HepG2 (cell line): ENCODE measurements at regions not wholly inside any gene's neighbourhood (a gene's known extent, or its start where the extent isn't known, plus 50 kb on each side); places are given as distances from the start of the nearest gene placed in this dataset.

Experiments
- ATAC-seq: fragments of 200-7000 bp; cut with Tn5 transposase; 3 replicates; pipeline ENCODE4 v1.9.1; 2020; ENCODE audit warnings: mild to moderate bottlenecking, moderate library complexity
- BruUV-seq: library from RNA; stranded (reverse); fragments of 400-500 nt; replicated peaks from 2 replicates; lab custom pipeline; 2021; lab: Mats Ljungman, UMichigan
- CTCF ChIA-PET: fragments of 300-600 bp; formaldehyde crosslinking; extraction: SDS; loops from one replicate; lab custom pipeline; 2021; ENCODE audit warnings: low total read pairs, inconsistent platforms, low intra/inter-chr PET ratio; lab: Yijun Ruan, JAX
- POLR2A ChIA-PET: fragments of 350-600 bp; sonication (Branson Sonifier 250); formaldehyde crosslinking; loops from one replicate; lab custom pipeline; 2020; ENCODE audit warnings: antibody characterized with exemption, inconsistent platforms; lab: Yijun Ruan, JAX
- DNase-seq: peaks from one replicate; pipeline ENCODE4 v3.0.0-alpha.2; 2015; ENCODE audit warnings: low spot score
- FAIRE-seq: peaks from 3 replicates; lab custom pipeline; 2011; peaks lifted over from hg19 to GRCh38; lab: Jason Lieb, UNC
- H2AFZ ChIP-seq: one replicate; pipeline ENCODE4 v1.6.1; 2011; ENCODE audit warnings: low read length, inconsistent platforms
- H3K27ac ChIP-seq: fragments of 300-600 bp; 3 replicates; pipeline ENCODE4 v1.8.0; 2011; ENCODE audit warnings: mixed run types, mild to moderate bottlenecking, mixed read lengths, low read length, inconsistent platforms; ENCODE audit not compliant: insufficient read depth; ENCODE audit errors: extremely low read length
- H3K27me3 ChIP-seq, 2 experiments: fragments of 200-600 bp in 1 of 2; 2 replicates in 1 of 2; 3 replicates in 1 of 2; pipeline versions ENCODE4 v1.6.0 to v1.8.0; 2011; ENCODE audit warnings: low read length in 2 of 2, mild to moderate bottlenecking in 2 of 2, moderate library complexity in 2 of 2, inconsistent platforms in 1 of 2; ENCODE audit not compliant: insufficient read depth in 2 of 2, control insufficient read depth in 1 of 2
- H3K36me3 ChIP-seq, 2 experiments: fragments of 200-600 bp in 1 of 2; replicated peaks in 1 of 2; 2 replicates in 1 of 2; 3 replicates in 1 of 2; pipeline versions ENCODE4 v1.5.1 to v1.8.0; 2011; ENCODE audit warnings: low read length in 2 of 2, inconsistent platforms in 1 of 2; ENCODE audit not compliant: insufficient read depth in 2 of 2, control insufficient read depth in 1 of 2
- H3K4me1 ChIP-seq: 2 replicates; pipeline ENCODE4 v1.5.1; 2012; ENCODE audit warnings: low read length, inconsistent platforms; ENCODE audit not compliant: insufficient read depth
- H3K4me2 ChIP-seq: 2 replicates; pipeline ENCODE4 v1.6.0; 2011; ENCODE audit warnings: low read depth, low read length, inconsistent platforms
- H3K4me3 ChIP-seq, 3 experiments: fragments of 200-600 bp in 1 of 3; sonication (generic), shearing (Covaris generic) in 1 of 3; replicated peaks in 1 of 3; 2 replicates each; pipeline ENCODE4 v1.5.1; 2011 to 2016; ENCODE audit warnings: low read length in 3 of 3, inconsistent platforms in 2 of 3, low read depth in 2 of 3, mild to moderate bottlenecking in 2 of 3, control low read depth in 1 of 3, mixed read lengths in 1 of 3; ENCODE audit not compliant: insufficient read depth in 1 of 3
- H3K79me2 ChIP-seq: one replicate; pipeline ENCODE4 v1.6.1; 2011; ENCODE audit warnings: low read length, inconsistent platforms; ENCODE audit not compliant: insufficient read depth
- H3K9ac ChIP-seq: 2 replicates; pipeline ENCODE4 v1.6.0; 2011; ENCODE audit warnings: mild to moderate bottlenecking, low read depth, low read length, inconsistent platforms; ENCODE audit not compliant: insufficient read depth
- H3K9me3 ChIP-seq: 2 replicates; pipeline ENCODE4 v1.5.1; 2012; ENCODE audit warnings: mild to moderate bottlenecking, low read length
- H4K20me1 ChIP-seq: 2 replicates; pipeline ENCODE4 v1.6.0; 2011; ENCODE audit warnings: inconsistent platforms, mild to moderate bottlenecking, low read length, moderate library complexity; ENCODE audit not compliant: insufficient read depth
- ERF ChIP-seq: IDR thresholded peaks from 2 replicates; pipeline ENCODE4 v1.6.1; 2018; ENCODE audit warnings: missing biosample characterization, missing genetic modification reagents
- FOXO1 ChIP-seq: sonication (generic); formaldehyde crosslinking; IDR thresholded peaks from 2 replicates; pipeline ENCODE4 v1.4.0; 2020; ENCODE audit warnings: missing genetic modification reagents
- IRF2 ChIP-seq: IDR thresholded peaks from 2 replicates; pipeline ENCODE4 v1.6.1; 2018; ENCODE audit warnings: missing genetic modification reagents, missing compliant biosample characterization
- KDM6A ChIP-seq: IDR thresholded peaks from 2 replicates; pipeline ENCODE4 v1.6.1; 2016; ENCODE audit warnings: low read depth
- MEIS1 ChIP-seq: sonication (generic); formaldehyde crosslinking; IDR thresholded peaks from 2 replicates; pipeline ENCODE4 v1.9.0; 2021; ENCODE audit warnings: mild to moderate bottlenecking, missing genetic modification reagents, moderate library complexity, borderline replicate concordance
- POGK ChIP-seq: sonication (generic); formaldehyde crosslinking; conservative IDR thresholded peaks from 2 replicates; pipeline ENCODE4 v1.8.0; 2022; ENCODE audit warnings: mild to moderate bottlenecking, moderate library complexity, missing genetic modification reagents
- RORA ChIP-seq: sonication (generic); formaldehyde crosslinking; IDR thresholded peaks from 2 replicates; pipeline ENCODE4 v1.5.0; 2020; ENCODE audit warnings: mild to moderate bottlenecking, missing genetic modification reagents, moderate library complexity
- TAF1 ChIP-seq: sonication (generic); formaldehyde crosslinking; IDR thresholded peaks from 2 replicates; pipeline ENCODE4 v1.4.0; 2020; ENCODE audit warnings: missing genetic modification reagents
- ZNF142 ChIP-seq: sonication (generic); formaldehyde crosslinking; IDR thresholded peaks from 2 replicates; pipeline ENCODE4 v1.4.0; 2020; ENCODE audit warnings: missing genetic modification reagents
- ZNF282 ChIP-seq: fragments of 450-650 bp; IDR thresholded peaks from 2 replicates; pipeline ENCODE4 v1.6.1; 2018; ENCODE audit not compliant: partially characterized antibody
- ZNF615 ChIP-seq: sonication (generic); formaldehyde crosslinking; IDR thresholded peaks from 2 replicates; pipeline ENCODE4 v1.5.0; 2020; ENCODE audit warnings: mild to moderate bottlenecking, missing genetic modification reagents, borderline replicate concordance
- ZNF761 ChIP-seq: sonication (generic); formaldehyde crosslinking; conservative IDR thresholded peaks from 2 replicates; pipeline ENCODE4 v1.4.0; 2020; ENCODE audit warnings: mild to moderate bottlenecking, missing genetic modification reagents
- WGBS: methylation state at CpG from one replicate; pipeline ENCODE4 v1.1.6; 2017; ENCODE audit warnings: low lambda C conversion rate; 5-methylcytosine and 5-hydroxymethylcytosine counted together
- in situ Hi-C: cut with HindIII; loops from 2 replicates; pipeline ENCODE4 v1.10.0; 2017; ENCODE audit warnings: low pct_unique_long_range_greater_than_20kb; ENCODE audit not compliant: extremely low pct_ligation_motif_present
- intact Hi-C: fragments of 100-400 bp; cut with micrococcal nuclease; formaldehyde crosslinking; loops from one replicate; pipeline ENCODE4 v1.10.0; 2022; ENCODE audit not compliant: unreplicated experiment

GRCh38 chr13:40504641-40505040 is 161.8 kb downstream of the FOXO1 start:
- intact Hi-C loops = loop anchor here (1.0 kb wide), 3 partner anchors 32 to 163 kb away; no protein-coding TSS in a partner anchor
- Histone ChIP-seq H3K27me3 (no peaks in the 10 kb centered on the region), H3K9me3 (no peaks in the 10 kb centered on the region), H3K4me2 (peak overlapping the region; percentile 72), H2AFZ (no peak overlapping the region), H3K36me3 (no peaks in the 10 kb centered on the region), H4K20me1 (no peaks in the 10 kb centered on the region), H3K27ac (peak overlapping the region; percentile 77), H3K4me3 (peak overlapping the region in 1 of 3 experiments; percentile 45; a peak in 2 of 6 replicates), H3K79me2 (no peaks in the 10 kb centered on the region), H3K4me1 (peaks cover 34% of the 10 kb centered on the region), H3K9ac (peak overlapping the region; percentile 47)
- WGBS = 89% methylated on average over 4 of the region's 4 CpGs
- ChIA-PET CTCF (no interaction called here), POLR2A (no interaction called here)
- TF ChIP-seq ERF (CRISPR knock-in tag) = 0 out of 2 replicates have a peak, but pooled peaks have one; percentile 1
- no peak for TF ChIP-seq IRF2
- 0 out of 2 replicates have a peak, but pooled peaks have one; percentile 8 for TF ChIP-seq MEIS1 (CRISPR knock-in tag)
- TF ChIP-seq FOXO1 (CRISPR knock-in tag) = no peak
- TF ChIP-seq TAF1 (CRISPR knock-in tag) = 0 out of 2 replicates have a peak, but pooled peaks have one; percentile 2
- TF ChIP-seq ZNF142 (CRISPR knock-in tag) = peak; percentile 10; the same call in 1 of the 2 replicates
- TF ChIP-seq ZNF615 (CRISPR knock-in tag) = 0 out of 2 replicates have a peak, but pooled peaks have one; percentile 18
- no peak for TF ChIP-seq RORA (CRISPR knock-in tag)
- no peak for TF ChIP-seq ZNF761
- TF ChIP-seq POGK (CRISPR knock-in tag) = no peak
- no peak for TF ChIP-seq ZNF282
- TF ChIP-seq KDM6A = no peak
- in situ Hi-C loops = no loop called here
- ATAC-seq = no peak
- no peak for DNase-seq
- TSS peak; percentile 95 for BruUV-seq
- no peak for FAIRE-seq
